ENCODE measurements at regions not wholly inside any gene's neighbourhood (a gene's known extent, or its start where the extent isn't known, plus 50 kb on each side); places are given as distances from the start of the nearest gene placed in this dataset.

- TF ChIP-seq POLR2A (IDR thresholded peaks at IDR 0.05) (no peak), POLR2AphosphoS5 (IDR thresholded peaks at IDR 0.05) (no peak)
- DNase-seq (ENCODE audit: low spot score in 2 of 2): no peak
- Histone ChIP-seq H3K27ac (peak overlapping the region; percentile 41), H3K27me3 (no peaks in the 10 kb centered on the region), H3K4me1 (peaks cover 50% of the 10 kb centered on the region), H3K9me3 (no peaks in the 10 kb centered on the region), H3K36me3 (no peaks in the 10 kb centered on the region), H3K4me3 (no peak overlapping the region)
- 30% methylated on average over 4 of the region's 4 CpGs for WGBS
Measured at GRCh38 chr1:9476790-9477463, 62.3 kb upstream of the SLC25A33 start.

GRCh38 chr1:9477535-9477934 lies 61.7 kb upstream of the SLC25A33 start:
- no peak for DNase-seq (ENCODE audit: low spot score in 2 of 2)
- TF ChIP-seq POLR2A (IDR thresholded peaks at IDR 0.05) (no peak), CTCF (IDR thresholded peaks at IDR 0.05) (no peak), POLR2AphosphoS5 (IDR thresholded peaks at IDR 0.05) (no peak), EP300 (IDR thresholded peaks at IDR 0.05) (no peak)
- no peaks in the 10 kb centered on the region for H3K36me3 ChIP-seq
- peaks cover 44% of the 10 kb centered on the region for H3K4me1 ChIP-seq
- 91% methylated on average over 4 of the region's 4 CpGs for WGBS
- H3K4me3 ChIP-seq: no peak overlapping the region
- no peaks in the 10 kb centered on the region for H3K27me3 ChIP-seq
- peak overlapping the region; percentile 41 for H3K27ac ChIP-seq
- H3K9me3 ChIP-seq: no peaks in the 10 kb centered on the region

GRCh38 chr1:9478021-9478420 lies 61.2 kb upstream of the SLC25A33 start:
- H3K9me3 ChIP-seq: no peaks in the 10 kb centered on the region
- peaks cover 39% of the 10 kb centered on the region for H3K4me1 ChIP-seq
- H3K36me3 ChIP-seq: no peaks in the 10 kb centered on the region
- no peaks in the 10 kb centered on the region for H3K27me3 ChIP-seq
- 89% methylated on average over 6 of the region's 6 CpGs for whole genome bisulfite sequencing
- no peak overlapping the region for H3K4me3 ChIP-seq
- H3K27ac ChIP-seq: no peak overlapping the region
- no peak for DNase-seq (ENCODE audit: low spot score in 2 of 2)
- TF ChIP-seq POLR2A (IDR thresholded peaks at IDR 0.05) (no peak), POLR2AphosphoS5 (IDR thresholded peaks at IDR 0.05) (no peak), CTCF (IDR thresholded peaks at IDR 0.05) (no peak)

GRCh38 chr1:9481048-9481447 lies 58.2 kb upstream of the SLC25A33 start:
- H3K27ac ChIP-seq: no peak overlapping the region
- no peaks in the 10 kb centered on the region for H3K36me3 ChIP-seq
- WGBS: 63% methylated on average over 6 of the region's 6 CpGs
- H3K4me1 ChIP-seq: peaks cover 12% of the 10 kb centered on the region
- H3K4me3 ChIP-seq: no peak overlapping the region
- no peak for DNase-seq (ENCODE audit: low spot score in 2 of 2)
- no peaks in the 10 kb centered on the region for H3K27me3 ChIP-seq
- H3K9me3 ChIP-seq: no peaks in the 10 kb centered on the region
- TF ChIP-seq POLR2AphosphoS5 (IDR thresholded peaks at IDR 0.05) (no peak), EP300 (IDR thresholded peaks at IDR 0.05) (no peak), CTCF (IDR thresholded peaks at IDR 0.05) (no peak), POLR2A (IDR thresholded peaks at IDR 0.05) (no peak)

GRCh38 chr1:9482403-9482802 lies 56.9 kb upstream of the SLC25A33 start:
- Histone ChIP-seq H3K4me3 (no peak overlapping the region), H3K36me3 (no peaks in the 10 kb centered on the region), H3K9me3 (no peaks in the 10 kb centered on the region), H3K27ac (no peak overlapping the region), H3K27me3 (no peaks in the 10 kb centered on the region), H3K4me1 (peaks cover 5% of the 10 kb centered on the region)
- TF ChIP-seq POLR2A (IDR thresholded peaks at IDR 0.05): no peak
- no peak for TF ChIP-seq EP300 (IDR thresholded peaks at IDR 0.05)
- no peak for TF ChIP-seq CTCF (IDR thresholded peaks at IDR 0.05)
- TF ChIP-seq POLR2AphosphoS5 (IDR thresholded peaks at IDR 0.05): no peak
- 88% methylated on average over 9 of the region's 9 CpGs for WGBS
- no peak for DNase-seq (ENCODE audit: low spot score in 2 of 2)

Measured in suprapubic skin (tissue), 4 donors.